Limb (tissue), 2 donors: ENCODE measurements at regions not wholly inside any gene's neighbourhood (a gene's known extent, or its start where the extent isn't known, plus 50 kb on each side); places are given as distances from the start of the nearest gene placed in this dataset.

Experiments used
- DNase-seq, 2 donors: peaks; one replicate each; pipeline ENCODE4 v3.0.0-alpha.2; 2016; ENCODE audit errors: extremely low spot score in 2 of 2

DNA sequence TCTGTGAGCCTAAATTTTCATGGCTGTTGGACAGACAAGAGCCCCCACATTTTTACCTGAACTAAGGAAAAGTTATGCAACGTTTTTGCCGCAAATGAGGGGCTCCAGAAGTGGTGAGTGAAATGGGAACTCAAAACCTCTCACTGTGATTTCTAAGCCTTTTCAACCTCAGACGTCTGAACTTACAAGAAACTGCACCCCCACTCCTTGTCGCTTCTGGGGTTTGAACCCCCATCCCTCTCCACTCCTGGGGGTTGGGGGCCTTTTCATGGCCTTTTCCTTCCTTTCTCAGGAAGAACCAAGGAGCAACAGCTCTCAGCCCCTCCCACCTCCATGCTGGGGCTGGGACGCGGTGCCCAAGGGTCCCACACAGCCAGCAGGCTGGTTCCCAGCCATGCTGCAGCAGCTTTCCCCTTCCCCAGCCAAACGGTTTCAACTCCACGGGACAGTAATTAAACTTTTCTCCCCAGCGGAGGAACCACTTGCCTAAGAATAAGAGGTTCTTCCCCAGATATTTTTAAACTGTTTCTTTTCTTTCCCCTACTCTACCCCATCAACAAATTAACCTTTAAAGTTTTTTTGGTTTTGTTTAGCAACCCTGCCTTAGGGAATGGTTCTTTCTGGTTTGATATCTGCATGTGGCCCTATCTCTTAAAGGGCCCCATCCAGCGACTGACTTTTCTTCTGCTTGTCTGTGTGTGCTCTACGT is 387.6 kb upstream of the CBLB start:
- no peak for DNase-seq

DNA sequence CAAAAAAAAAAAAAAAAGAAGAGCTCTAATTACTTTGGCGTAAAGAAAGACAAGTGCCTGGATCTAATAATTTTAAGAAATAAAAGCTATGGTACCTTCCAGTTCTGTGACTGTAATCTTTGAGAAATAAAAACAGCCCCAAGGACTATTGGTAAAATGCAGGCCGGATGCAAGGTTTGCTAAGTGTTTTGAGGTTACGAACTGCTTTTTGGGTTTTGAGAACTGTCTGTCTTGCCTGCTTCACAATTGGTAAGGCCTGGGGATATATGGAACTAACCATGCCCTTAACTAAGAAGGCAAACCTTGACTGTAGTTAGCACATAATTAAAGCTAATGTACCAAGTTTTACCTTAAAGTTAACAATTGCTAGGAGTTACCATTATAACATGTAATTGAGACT is 388.4 kb upstream of the CBLB start:
- no peak for DNase-seq

DNA sequence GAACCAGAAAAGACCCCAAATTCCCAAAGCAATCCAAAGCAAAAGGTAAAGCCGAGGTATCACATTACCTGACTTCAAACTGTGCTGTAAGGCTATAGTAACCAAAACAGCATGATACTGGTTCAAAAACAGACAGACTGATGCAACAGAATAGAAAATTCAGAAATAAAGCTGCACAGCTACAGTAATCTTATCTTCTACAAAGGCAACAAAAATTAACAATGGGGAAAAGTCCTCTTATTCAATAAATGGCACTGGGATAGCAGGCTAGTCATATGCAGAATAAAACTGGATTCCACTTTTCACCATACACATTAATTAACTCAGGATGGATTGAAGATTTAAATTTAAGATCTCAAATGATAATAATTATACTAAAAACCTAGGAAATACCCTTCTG is 392.6 kb upstream of the CBLB start:
- DNase-seq = no peak

DNA sequence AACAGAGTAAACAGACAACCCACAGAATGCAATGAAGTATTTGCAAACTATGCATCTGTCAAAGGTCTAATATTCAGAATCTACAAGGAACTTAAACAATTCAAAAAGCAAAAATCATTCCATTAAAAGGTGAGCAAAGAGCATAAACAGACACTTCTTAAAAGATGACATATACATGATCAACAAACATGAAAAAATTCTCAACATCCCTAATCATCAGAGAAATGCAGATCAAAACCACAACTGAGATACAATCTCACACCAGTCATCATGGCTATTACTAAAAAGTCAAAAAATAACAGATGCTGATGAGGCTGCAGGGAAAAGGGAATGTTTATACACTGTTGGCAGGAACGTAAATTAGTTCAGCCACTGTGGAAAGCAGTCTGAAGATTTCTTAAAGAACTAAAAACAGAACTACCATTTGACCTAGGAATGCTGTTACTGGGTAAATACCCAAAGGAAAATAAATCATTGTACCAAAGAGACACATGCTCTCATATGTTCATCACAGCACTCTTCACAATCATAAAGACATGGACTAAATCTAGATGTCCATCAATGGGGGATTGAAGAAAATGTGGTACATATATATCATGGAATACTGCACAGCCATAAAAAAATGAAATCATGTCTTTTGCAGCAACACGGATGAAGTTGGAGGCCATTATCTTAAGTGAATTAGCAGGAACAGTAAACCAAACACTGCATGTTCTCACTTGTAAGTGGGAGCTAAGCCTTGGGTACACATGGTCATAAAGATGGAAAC is 393.3 kb upstream of the CBLB start:
- no peak for DNase-seq

DNA sequence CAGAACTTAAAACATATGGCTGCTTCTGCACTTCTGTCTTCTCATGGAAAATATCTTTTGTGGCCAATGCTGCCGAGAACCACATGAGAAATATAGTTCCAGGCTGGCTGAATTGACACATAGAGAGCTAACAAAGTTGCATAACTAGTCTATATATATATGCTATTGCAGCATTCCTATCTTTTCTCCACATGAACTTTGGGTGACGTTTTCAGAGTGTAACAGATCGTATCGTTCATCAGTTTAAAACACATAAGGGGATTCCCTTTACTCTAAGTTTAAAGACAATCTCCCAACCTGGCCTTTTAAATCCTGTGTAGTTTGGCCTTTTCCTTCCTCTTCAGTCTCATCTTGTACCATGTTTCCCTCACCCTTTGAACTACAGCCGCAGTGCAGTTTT is 394.2 kb upstream of the CBLB start:
- peak in 1 of 2 donors; percentile 20 for DNase-seq

DNA sequence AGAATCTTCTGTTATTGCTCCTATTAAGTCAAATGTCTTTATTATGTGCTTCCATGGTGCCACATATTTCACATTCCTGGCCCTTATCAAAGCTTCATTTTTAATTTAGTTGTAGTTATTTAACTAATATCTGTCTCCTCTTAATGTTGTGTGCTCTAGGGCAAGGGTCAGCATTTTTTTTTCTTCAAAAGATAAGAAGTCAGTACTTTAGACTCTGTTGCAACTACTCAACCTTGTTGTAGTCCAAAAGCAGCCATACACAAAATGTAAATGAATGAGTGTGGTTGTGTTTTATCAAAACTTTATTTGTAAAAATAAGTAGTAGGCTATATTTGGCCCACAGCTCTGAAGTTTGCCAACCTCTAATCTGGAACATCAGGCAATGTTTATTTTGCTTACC is 394.7 kb upstream of the CBLB start:
- DNase-seq = no peak

DNA sequence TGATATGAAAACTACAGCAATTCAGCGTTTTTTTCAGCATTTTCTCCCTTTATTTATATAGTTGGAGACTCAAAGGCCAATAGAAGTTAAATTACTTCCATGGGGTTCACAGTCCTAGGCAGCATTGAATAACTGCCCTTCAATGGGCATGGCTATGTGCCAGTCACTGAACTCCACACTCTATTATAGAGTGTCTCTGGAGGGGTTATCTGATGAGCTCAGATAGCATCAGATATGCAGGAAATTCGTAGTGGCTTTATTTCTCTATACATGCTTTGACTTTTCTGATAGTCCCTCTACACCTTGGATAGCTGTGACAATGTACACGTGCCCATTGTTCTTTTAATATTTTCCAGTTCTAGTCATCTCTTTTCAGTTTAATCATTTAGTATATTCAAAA is 396.9 kb upstream of the CBLB start:
- DNase-seq = no peak

DNA sequence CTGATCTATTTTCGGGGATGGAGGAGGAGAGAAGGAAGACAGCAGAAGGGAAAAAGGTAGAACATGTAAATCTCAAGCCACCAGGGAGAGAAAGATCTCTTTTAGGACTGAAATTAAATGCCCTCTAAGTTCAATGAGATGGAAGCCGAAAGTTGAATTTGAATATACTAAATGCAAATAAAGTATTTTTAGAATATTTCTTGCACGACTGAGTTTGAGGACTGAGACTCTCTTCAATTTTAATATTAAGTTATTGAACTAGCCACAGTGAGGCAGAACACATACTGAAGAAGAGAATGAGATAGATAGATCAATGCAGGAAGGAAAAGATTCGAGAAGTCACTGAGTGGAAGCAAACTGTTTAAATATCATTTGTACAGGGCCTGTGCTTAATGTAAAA is 399.9 kb upstream of the CBLB start:
- DNase-seq = no peak

DNA sequence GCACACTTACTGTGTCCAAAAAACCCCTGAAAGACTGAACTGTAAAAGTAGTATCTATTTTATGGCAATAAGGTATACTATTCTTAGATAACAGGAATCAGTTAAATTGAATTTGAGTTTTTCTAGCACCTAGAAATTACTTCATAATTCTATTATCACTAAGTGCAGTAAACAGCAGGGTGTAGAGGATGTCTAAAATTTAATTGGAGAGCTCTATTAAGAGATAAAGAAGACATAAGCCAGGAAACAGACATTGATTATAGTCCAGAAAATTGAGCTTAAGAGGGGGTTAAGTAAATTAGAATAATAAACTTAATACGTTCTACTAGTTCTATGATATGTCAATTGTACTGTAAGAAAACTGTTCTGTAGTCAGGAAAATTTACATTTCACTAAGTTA is 403.5 kb upstream of the CBLB start:
- no peak for DNase-seq

DNA sequence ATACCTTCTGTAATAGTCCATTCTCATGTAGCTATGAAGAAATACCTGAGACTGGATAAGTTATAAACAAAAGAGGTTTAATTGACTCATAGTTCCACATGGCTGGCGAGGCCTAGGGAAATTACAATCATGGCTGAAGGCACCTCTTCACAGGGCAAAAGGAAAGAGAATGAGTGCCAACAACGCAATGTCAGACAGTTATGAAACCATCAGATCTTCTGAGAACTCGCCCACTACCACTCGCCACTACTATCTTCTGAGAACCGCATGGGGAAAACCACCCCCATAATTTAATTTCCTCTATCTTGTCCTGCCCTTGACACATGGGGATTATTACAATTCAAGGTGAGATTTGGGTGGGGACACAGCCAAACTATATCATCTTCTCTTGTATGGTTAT is 406.8 kb upstream of the CBLB start:
- DNase-seq = no peak

DNA sequence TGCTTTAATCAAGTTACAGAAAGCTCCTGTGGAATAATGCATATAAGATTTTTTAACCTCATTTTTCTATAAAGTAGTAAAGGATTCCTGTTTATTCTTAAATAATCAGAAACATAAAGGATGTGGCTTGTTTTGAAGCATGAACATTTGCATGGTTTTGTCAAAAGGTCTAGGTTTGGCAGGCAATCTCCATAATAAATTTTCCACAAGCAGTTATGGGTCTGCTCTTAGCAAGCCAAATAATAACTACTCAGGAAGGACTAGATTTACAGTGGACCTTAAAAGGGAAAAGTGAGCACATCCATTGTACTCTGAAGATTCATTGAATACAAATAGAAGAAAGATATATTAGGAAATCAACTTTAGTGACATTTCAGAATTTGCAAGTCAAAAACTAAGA is 407.3 kb upstream of the CBLB start:
- DNase-seq = no peak

DNA sequence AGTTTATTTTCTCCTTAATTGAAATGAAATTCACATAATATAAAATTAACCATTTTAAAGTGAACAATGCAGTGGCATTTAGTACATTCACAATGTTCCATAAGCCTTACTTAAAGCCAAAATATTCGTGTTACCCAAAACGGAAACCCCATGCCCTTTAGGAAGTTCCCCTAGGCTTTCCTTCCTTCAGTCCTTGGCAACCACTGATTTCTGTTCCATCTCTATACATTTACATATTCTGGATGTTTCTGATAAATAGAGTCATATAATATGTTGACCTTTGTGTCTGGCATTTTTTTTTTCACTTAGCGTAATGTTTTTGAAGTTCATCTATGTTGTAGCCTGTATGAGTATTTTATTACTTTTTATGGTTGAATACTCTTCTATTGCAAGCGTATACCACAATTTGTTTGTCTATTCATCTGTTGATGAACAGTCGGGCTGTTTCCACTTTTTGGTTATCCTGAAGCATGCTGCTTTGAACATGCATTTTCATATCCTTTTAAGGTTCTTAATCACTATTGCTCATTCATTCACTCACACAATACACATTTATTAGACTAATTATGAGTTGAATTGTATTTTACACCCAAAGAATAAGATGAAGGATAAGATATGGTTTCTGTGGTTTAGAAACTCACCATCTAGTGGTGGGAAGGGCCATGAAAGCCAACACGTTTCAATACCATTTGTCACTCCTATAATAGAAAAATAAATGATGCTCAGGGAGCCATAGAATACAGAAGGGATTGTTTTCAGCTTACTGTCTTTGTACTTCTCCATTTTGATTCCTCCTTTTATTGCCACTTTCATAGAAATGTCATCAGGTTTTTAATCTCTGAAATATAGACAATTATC is 408.2 kb upstream of the CBLB start:
- DNase-seq = no peak

DNA sequence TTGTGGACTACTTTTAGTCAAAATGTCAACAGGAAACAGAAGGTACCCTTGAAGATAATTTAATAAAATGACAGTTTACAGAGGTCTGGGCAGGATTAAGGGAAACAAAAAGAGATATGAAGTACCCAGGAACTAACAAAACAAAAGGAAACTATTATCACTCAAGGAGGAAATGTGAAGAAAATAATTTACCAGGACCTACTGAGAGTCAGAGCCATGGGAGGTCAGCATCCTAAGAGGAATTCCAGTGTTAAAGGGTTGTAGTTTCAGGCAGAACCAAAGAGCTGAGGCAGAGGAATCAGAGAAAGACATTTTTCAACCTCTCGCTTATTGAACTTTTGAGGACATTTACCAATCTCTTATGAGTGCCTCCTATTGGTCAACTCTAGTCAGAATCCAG is 408.9 kb upstream of the CBLB start:
- DNase-seq = no peak

DNA sequence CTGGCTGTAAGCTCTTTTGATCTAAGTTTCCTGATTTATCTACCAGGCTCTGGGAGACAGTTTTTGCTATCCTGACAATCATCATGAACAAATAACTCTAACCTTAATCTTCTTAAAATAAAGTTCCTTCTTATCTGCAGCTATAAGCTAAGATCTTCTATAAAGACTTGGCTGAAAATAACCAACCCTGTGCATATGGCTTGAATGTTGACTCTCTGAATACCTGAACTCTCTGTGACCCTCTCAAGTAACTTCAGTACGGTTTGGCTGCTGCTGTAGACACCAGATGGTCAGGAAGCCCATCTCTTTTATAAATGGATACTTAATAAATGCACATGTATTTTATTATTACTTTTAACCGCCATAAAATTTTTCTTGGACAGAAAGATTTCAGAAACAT is 412.4 kb upstream of the CBLB start:
- peak in 1 of 2 donors; percentile 89 for DNase-seq

DNA sequence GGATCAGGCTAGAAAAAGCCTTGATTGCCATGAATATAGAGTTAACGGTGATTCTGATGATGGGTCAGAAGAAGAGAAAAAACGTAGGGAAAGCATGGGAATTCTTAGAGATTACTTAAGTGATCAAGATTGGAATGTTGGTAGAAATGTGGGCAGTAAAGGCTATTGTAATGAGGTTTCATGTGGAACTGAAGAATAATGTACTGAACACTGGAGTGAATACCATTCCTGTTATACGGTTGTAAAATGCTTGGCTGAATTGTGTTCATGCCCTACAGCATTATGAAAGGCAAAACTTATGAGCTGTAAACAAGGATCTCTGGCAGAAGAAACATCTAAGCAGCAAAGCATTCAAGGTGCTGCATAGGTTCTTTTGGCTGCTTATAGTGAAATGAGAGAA is 414.1 kb upstream of the CBLB start:
- no peak for DNase-seq

DNA sequence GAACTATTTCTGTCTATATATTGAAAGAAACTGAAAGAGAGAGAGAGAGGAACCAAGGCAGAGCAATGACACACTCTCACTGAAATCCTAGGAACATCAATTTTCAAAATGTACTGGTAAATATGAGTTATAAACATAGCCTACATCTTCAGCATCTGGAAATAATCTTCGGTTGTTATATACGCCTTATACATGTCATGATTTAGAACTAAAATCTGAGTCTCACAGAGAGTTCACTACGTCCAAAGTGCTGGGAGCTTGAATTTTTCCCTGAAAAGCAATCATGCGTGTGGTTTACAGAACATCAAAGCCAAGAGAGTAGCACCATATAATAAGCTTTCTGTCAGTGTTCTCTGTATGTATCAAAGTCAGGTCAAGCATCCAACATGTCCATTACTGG is 420.0 kb upstream of the CBLB start:
- peak in 1 of 2 donors; percentile 77 for DNase-seq

DNA sequence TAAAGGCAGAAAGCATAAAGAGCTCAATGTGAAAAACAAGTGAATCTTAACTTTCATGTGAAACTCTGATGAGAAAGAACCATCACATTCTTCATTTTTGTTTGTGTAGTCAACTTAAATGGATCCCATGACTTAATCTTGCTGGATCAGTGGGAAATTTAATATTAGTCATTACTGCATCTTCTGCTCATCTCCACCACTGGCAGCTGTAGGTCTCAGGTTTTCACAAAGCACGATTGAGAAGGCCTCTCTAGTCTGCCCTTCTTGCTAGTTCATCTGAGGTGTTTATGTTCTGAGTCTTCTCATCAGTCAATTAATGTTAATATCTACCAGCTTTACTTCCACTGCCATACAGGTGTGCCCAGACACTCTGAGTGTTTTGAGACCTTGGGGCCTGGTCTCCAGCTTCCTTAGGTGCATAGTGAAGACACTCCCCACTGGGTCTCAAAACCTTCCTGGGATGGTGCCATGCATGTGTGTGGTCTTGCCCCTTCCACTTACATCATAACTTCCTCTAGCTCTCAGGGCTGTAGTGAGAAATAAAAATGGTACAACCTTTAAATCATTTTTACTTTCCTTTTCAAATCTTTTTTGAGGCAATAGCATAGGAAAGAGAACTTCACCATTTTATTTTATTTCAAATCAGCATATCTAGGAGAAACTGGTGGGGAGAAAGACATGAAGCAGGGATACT is 421.6 kb upstream of the CBLB start:
- DNase-seq = no peak

DNA sequence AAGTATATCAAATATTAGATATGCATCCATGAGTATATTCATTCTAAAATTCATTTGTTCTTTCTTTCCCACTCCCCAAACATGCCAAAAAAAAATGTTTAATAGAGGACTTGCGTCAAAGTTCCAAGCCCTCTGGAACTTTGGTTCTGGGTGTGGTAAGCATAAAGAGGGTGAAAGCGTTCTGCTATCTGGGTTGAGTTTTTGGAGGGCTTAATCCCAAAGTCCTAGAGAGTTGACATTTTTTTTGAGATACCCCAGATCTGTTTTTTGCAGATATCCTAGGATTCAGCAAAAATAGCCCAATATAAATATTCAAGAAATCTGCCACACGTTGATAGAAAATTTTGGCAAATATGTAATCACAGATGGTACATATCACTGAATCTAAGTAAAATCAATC is 424.3 kb upstream of the CBLB start:
- no peak for DNase-seq

DNA sequence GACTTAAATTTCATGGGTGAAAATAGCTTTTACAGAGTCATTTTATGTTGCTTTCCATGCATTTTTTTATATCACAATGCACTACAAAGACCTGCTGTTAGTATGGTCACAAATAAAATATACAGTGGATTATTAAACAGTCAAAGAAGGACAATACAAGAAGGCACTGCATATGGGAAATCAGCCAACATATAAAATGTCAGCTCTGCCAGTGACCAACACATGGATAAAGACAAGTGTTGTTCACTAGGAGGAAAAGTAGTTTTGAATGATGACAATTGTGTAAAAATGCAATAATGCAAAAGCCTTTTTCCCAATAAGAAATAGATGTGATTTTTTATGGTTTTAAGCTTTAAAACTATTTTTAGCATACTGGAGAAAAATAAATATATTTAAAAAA is 425.3 kb upstream of the CBLB start:
- no peak for DNase-seq

DNA sequence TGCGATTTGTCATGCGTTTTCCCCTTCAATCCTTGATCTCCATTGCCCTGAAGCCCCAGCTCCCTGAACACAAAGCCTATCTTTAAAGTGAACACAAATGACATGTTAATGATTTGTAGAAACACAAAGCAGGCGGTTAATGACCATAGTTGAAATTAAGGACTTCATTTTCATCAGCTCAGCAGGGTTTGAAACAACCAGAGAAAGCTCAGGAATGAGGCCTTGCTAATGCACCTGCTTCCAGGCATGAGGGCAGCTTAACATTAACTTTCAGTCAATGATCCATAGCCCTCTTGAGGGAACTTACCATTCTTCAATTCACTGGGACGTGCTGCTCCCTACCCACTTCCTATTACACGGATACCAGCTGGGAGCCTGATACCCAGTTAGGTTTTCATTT is 427.2 kb upstream of the CBLB start:
- DNase-seq = no peak

DNA sequence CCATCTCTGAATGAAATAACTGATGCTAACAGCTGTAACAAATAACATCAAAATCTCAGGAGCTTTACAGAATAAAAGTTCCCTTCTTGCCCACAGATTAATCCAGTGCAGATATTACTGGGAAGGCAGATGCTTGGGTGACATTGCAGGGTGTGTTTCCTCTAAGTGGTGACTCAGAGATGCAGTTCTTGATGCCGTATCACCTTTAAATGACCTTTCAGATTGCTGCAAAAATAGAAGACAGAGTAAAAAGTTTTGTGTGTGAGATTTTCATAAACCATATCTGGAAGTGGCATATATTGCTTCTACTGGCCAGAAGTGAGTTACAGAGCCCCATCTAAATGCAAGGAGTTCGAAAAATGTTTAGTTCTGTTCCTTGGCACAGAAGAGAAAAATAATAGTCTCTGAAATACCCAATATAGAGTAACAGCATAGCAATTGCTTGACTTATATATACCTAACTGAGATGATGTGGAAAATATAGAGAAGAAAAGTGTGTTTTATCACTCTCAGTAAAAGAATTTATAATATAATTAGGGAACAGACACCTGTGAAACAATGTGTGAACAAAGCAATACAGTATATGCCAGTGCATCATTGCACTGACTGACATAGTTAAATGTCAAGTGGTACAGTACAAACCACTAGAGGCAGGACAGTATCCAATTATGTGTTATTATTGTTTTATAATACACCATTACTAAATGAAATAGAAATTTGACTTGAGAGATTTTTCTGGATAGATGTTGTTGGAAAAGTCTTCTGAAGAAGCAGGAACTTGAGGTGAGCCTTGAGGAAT is 430.7 kb upstream of the CBLB start:
- DNase-seq = no peak
